ENCODE measurements at regions not wholly inside any gene's neighbourhood (a gene's known extent, or its start where the extent isn't known, plus 50 kb on each side); places are given as distances from the start of the nearest gene placed in this dataset.

- TF ChIP-seq, protein P1, sequence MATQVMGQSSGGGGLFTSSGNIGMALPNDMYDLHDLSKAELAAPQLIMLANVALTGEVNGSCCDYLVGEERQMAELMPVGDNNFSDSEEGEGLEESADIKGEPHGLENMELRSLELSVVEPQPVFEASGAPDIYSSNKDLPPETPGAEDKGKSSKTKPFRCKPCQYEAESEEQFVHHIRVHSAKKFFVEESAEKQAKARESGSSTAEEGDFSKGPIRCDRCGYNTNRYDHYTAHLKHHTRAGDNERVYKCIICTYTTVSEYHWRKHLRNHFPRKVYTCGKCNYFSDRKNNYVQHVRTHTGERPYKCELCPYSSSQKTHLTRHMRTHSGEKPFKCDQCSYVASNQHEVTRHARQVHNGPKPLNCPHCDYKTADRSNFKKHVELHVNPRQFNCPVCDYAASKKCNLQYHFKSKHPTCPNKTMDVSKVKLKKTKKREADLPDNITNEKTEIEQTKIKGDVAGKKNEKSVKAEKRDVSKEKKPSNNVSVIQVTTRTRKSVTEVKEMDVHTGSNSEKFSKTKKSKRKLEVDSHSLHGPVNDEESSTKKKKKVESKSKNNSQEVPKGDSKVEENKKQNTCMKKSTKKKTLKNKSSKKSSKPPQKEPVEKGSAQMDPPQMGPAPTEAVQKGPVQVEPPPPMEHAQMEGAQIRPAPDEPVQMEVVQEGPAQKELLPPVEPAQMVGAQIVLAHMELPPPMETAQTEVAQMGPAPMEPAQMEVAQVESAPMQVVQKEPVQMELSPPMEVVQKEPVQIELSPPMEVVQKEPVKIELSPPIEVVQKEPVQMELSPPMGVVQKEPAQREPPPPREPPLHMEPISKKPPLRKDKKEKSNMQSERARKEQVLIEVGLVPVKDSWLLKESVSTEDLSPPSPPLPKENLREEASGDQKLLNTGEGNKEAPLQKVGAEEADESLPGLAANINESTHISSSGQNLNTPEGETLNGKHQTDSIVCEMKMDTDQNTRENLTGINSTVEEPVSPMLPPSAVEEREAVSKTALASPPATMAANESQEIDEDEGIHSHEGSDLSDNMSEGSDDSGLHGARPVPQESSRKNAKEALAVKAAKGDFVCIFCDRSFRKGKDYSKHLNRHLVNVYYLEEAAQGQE (IDR thresholded peaks at IDR 0.05; ENCODE audit: insufficient read depth in 1 of 2, low read depth in 2 of 2, low read length in 1 of 2), result no peak
- TF ChIP-seq SIN3A (IDR thresholded peaks at IDR 0.05; ENCODE audit: borderline replicate concordance, insufficient read depth, low read depth, low read length) (no peak), POLR2AphosphoS5 (IDR thresholded peaks at IDR 0.05; ENCODE audit: low read depth, low read length) (no peak), TCF7L2 (IDR thresholded peaks at IDR 0.05; ENCODE audit: low read depth, low read length) (no peak)
- TF ChIP-seq, protein P2, sequence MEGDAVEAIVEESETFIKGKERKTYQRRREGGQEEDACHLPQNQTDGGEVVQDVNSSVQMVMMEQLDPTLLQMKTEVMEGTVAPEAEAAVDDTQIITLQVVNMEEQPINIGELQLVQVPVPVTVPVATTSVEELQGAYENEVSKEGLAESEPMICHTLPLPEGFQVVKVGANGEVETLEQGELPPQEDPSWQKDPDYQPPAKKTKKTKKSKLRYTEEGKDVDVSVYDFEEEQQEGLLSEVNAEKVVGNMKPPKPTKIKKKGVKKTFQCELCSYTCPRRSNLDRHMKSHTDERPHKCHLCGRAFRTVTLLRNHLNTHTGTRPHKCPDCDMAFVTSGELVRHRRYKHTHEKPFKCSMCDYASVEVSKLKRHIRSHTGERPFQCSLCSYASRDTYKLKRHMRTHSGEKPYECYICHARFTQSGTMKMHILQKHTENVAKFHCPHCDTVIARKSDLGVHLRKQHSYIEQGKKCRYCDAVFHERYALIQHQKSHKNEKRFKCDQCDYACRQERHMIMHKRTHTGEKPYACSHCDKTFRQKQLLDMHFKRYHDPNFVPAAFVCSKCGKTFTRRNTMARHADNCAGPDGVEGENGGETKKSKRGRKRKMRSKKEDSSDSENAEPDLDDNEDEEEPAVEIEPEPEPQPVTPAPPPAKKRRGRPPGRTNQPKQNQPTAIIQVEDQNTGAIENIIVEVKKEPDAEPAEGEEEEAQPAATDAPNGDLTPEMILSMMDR (IDR thresholded peaks at IDR 0.05), result no peak
- CTCF ChIA-PET, result no interaction called here
- POLR2A ChIA-PET, result no interaction called here
- intact Hi-C loops (cut with micrococcal nuclease; ENCODE audit: unreplicated experiment), result no loop called here
- no peak for DNase-seq (ENCODE audit: low read depth, low spot score)
- BruUV-seq (replicated peaks), result no TSS peak
- Histone ChIP-seq H3K4me3 (ENCODE audit: low read depth in 2 of 2, low read length in 2 of 2) (no peak overlapping the region), H3K27me3 (ENCODE audit: control insufficient read depth, insufficient read depth, low read length) (no peaks in the 10 kb centered on the region), H3K4me1 (ENCODE audit: control insufficient read depth, insufficient read depth, low read length) (no peaks in the 10 kb centered on the region), H3K27ac (ENCODE audit: low read length) (no peak overlapping the region), H3K9me3 (ENCODE audit: control insufficient read depth, insufficient read depth, low read depth, low read length) (no peaks in the 10 kb centered on the region), H3K36me3 (ENCODE audit: control insufficient read depth, insufficient read depth, low read length) (no peaks in the 10 kb centered on the region)
- no peak for ATAC-seq
- in situ Hi-C loops (cut with HindIII; ENCODE audit: low pct_unique_long_range_greater_than_20kb, low sequenced_read_pairs), result no loop called here
Measured at GRCh38 chr1:81287411-81288080, 513.2 kb upstream of the ADGRL2 start.

DNA sequence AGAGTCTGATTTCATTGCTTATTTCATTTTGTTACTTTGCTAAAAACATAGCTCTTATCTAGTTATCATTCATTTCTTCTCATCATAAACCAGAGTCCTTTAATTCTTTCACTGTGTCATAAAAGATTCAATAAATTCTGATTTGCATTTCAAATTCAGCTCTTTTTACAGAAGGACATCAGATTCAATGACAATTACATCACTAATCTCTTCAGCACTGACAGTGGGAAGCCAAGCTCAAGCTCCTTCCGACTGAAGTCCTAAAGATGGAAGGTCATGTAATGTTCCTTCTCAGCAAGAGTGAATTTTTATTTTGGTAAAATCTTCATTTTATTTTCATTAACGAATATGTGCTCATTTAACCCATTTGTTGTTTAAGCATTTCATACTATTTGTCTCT lies 530.7 kb upstream of the ADGRL2 start:
- no peak overlapping the region for H3K4me3 ChIP-seq (ENCODE audit: low read depth in 2 of 2, low read length in 2 of 2)
- no TSS peak for BruUV-seq (replicated peaks)
- ChIA-PET POLR2A (no interaction called here), CTCF (no interaction called here)
- intact Hi-C loops (cut with micrococcal nuclease; ENCODE audit: unreplicated experiment), result no loop called here
- no peak for ATAC-seq
- TF ChIP-seq, protein P2 (IDR thresholded peaks at IDR 0.05), result no peak
- TF ChIP-seq SIN3A (IDR thresholded peaks at IDR 0.05; ENCODE audit: borderline replicate concordance, insufficient read depth, low read depth, low read length) (no peak), TCF7L2 (IDR thresholded peaks at IDR 0.05; ENCODE audit: low read depth, low read length) (no peak)
- DNase-seq (ENCODE audit: low read depth, low spot score), result no peak
- in situ Hi-C loops (cut with HindIII; ENCODE audit: low pct_unique_long_range_greater_than_20kb, low sequenced_read_pairs), result no loop called here
- no peaks in the 10 kb centered on the region for H3K4me1 ChIP-seq (ENCODE audit: control insufficient read depth, insufficient read depth, low read length)
- H3K9me3 ChIP-seq (ENCODE audit: control insufficient read depth, insufficient read depth, low read depth, low read length), result no peaks in the 10 kb centered on the region
- H3K36me3 ChIP-seq (ENCODE audit: control insufficient read depth, insufficient read depth, low read length), result no peaks in the 10 kb centered on the region; the same call in 1 of the 2 replicates
- no peak overlapping the region for H3K27ac ChIP-seq (ENCODE audit: low read length)
- H3K27me3 ChIP-seq (ENCODE audit: control insufficient read depth, insufficient read depth, low read length), result no peaks in the 10 kb centered on the region

All from Panc1 (cell line).